ENCODE measurements at regions not wholly inside any gene's neighbourhood (a gene's known extent, or its start where the extent isn't known, plus 50 kb on each side); places are given as distances from the start of the nearest gene placed in this dataset.

DNA sequence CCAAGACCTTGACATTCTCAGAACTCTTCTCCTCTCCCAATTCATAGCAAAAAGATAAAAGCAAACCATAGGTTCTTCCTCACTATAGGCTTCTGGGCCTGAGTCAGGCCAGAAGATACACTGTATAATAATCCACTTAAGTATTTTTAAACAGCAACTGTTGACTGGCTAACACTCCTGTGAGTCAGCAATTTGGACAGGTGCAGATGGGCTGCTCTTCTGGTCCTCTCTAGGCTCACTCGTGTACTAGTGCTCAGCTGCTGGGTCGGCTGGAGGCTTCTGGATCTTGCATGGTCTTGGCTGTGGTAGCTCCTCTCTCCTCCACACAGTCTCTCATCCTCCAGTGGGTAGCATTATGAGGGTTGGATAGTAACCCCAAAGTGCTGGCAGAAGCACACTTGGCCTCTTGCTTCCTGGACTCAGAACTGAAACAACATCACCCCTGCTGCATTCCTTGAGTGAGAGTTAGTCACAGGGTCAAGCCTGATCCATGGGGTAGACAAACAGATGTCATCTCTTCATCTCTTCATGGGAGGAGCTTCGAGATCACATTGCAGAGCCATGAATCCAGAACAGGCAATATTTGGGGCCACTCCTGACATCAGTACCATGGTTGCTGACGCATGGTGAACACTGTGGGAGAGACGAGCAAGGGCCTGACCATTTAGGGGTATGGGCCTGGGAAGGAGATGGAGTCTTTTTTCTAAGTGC is 86.9 kb downstream of the C6orf118 start:
- no peaks in the 10 kb centered on the region for H3K27me3 ChIP-seq (ENCODE audit: insufficient read depth, low read depth)

GRCh38 chr6:165220045-165220444 is 89.4 kb downstream of the C6orf118 start:
- H3K27me3 ChIP-seq (ENCODE audit: insufficient read depth, low read depth), result no peaks in the 10 kb centered on the region
- H3K4me3 ChIP-seq (IDR thresholded peaks at IDR 0.05; ENCODE audit: insufficient read depth, low read depth, low read length), result no peak overlapping the region
- H3K36me3 ChIP-seq (ENCODE audit: insufficient read depth), result no peaks in the 10 kb centered on the region
- TF ChIP-seq, protein P1, sequence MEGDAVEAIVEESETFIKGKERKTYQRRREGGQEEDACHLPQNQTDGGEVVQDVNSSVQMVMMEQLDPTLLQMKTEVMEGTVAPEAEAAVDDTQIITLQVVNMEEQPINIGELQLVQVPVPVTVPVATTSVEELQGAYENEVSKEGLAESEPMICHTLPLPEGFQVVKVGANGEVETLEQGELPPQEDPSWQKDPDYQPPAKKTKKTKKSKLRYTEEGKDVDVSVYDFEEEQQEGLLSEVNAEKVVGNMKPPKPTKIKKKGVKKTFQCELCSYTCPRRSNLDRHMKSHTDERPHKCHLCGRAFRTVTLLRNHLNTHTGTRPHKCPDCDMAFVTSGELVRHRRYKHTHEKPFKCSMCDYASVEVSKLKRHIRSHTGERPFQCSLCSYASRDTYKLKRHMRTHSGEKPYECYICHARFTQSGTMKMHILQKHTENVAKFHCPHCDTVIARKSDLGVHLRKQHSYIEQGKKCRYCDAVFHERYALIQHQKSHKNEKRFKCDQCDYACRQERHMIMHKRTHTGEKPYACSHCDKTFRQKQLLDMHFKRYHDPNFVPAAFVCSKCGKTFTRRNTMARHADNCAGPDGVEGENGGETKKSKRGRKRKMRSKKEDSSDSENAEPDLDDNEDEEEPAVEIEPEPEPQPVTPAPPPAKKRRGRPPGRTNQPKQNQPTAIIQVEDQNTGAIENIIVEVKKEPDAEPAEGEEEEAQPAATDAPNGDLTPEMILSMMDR (conservative IDR thresholded peaks at IDR 0.05; ENCODE audit: low read depth, low read length), result no peak
- no peaks in the 10 kb centered on the region for H3K79me2 ChIP-seq (ENCODE audit: insufficient read depth, low read depth)
- H3K4me1 ChIP-seq (ENCODE audit: low read depth, poor library complexity, severe bottlenecking), result no peaks in the 10 kb centered on the region
- H4K20me1 ChIP-seq (ENCODE audit: insufficient read depth), result no peaks in the 10 kb centered on the region
- H3K4me2 ChIP-seq, result no peak overlapping the region
- no peak overlapping the region for H2AFZ ChIP-seq (ENCODE audit: low read depth)
- no peak overlapping the region for H3K27ac ChIP-seq
- no peak overlapping the region for H3K9ac ChIP-seq

More for the DNA sequence above, 86.9 kb downstream of the C6orf118 start:
- Histone ChIP-seq H4K20me1 (ENCODE audit: insufficient read depth) (no peaks in the 10 kb centered on the region), H3K4me1 (ENCODE audit: low read depth, poor library complexity, severe bottlenecking) (no peaks in the 10 kb centered on the region), H3K4me2 (no peak overlapping the region), H3K79me2 (ENCODE audit: insufficient read depth, low read depth) (no peaks in the 10 kb centered on the region), H3K36me3 (ENCODE audit: insufficient read depth) (no peaks in the 10 kb centered on the region), H3K27ac (no peak overlapping the region), H3K4me3 (IDR thresholded peaks at IDR 0.05; ENCODE audit: insufficient read depth, low read depth, low read length) (no peak overlapping the region), H3K9ac (no peak overlapping the region), H2AFZ (ENCODE audit: low read depth) (no peak overlapping the region)
- TF ChIP-seq, protein P1 (conservative IDR thresholded peaks at IDR 0.05; ENCODE audit: low read depth, low read length), result no peak

GRCh38 chr6:165219629-165220028 is 89.8 kb downstream of the C6orf118 start:
- H2AFZ ChIP-seq (ENCODE audit: low read depth), result no peak overlapping the region
- no peaks in the 10 kb centered on the region for H3K36me3 ChIP-seq (ENCODE audit: insufficient read depth)
- H3K4me3 ChIP-seq (IDR thresholded peaks at IDR 0.05; ENCODE audit: insufficient read depth, low read depth, low read length), result no peak overlapping the region
- no peaks in the 10 kb centered on the region for H3K27me3 ChIP-seq (ENCODE audit: insufficient read depth, low read depth)
- TF ChIP-seq, protein P1 (conservative IDR thresholded peaks at IDR 0.05; ENCODE audit: low read depth, low read length), result no peak
- no peaks in the 10 kb centered on the region for H3K79me2 ChIP-seq (ENCODE audit: insufficient read depth, low read depth)
- no peak overlapping the region for H3K27ac ChIP-seq
- H3K9ac ChIP-seq, result no peak overlapping the region
- H4K20me1 ChIP-seq (ENCODE audit: insufficient read depth), result no peaks in the 10 kb centered on the region
- no peaks in the 10 kb centered on the region for H3K4me1 ChIP-seq (ENCODE audit: low read depth, poor library complexity, severe bottlenecking)
- H3K4me2 ChIP-seq, result no peak overlapping the region

- H3K79me2 ChIP-seq (ENCODE audit: insufficient read depth, low read depth), result no peaks in the 10 kb centered on the region
- H4K20me1 ChIP-seq (ENCODE audit: insufficient read depth), result no peaks in the 10 kb centered on the region
- H3K27ac ChIP-seq, result no peak overlapping the region
- no peaks in the 10 kb centered on the region for H3K36me3 ChIP-seq (ENCODE audit: insufficient read depth)
- H3K4me3 ChIP-seq (IDR thresholded peaks at IDR 0.05; ENCODE audit: insufficient read depth, low read depth, low read length), result no peak overlapping the region
- no peak overlapping the region for H2AFZ ChIP-seq (ENCODE audit: low read depth)
- no peaks in the 10 kb centered on the region for H3K4me1 ChIP-seq (ENCODE audit: low read depth, poor library complexity, severe bottlenecking)
- H3K4me2 ChIP-seq, result no peak overlapping the region
- no peaks in the 10 kb centered on the region for H3K27me3 ChIP-seq (ENCODE audit: insufficient read depth, low read depth)
- TF ChIP-seq, protein P1 (conservative IDR thresholded peaks at IDR 0.05; ENCODE audit: low read depth, low read length), result no peak
- no peak overlapping the region for H3K9ac ChIP-seq
These were observed 90.6 kb downstream of the C6orf118 start for GRCh38 chr6:165218829-165219228.
